Ascending aorta (tissue), 2 donors: ENCODE measurements at regions not wholly inside any gene's neighbourhood (a gene's known extent, or its start where the extent isn't known, plus 50 kb on each side); places are given as distances from the start of the nearest gene placed in this dataset.

ENCODE experiments used
- DNase-seq, 2 donors: peaks; one replicate each; pipeline ENCODE4 v3.0.0-alpha.2; 2019; ENCODE audit warnings: low spot score in 2 of 2
- H3K27ac ChIP-seq, 2 donors: fragments of 200-600 bp; sonication (generic); one replicate each; pipeline ENCODE4 v1.5.1; 2016 to 2017; ENCODE audit warnings: mild to moderate bottlenecking in 1 of 2
- H3K27me3 ChIP-seq: fragments of 200-600 bp; sonication (generic); one replicate; pipeline ENCODE4 v1.5.1; 2017
- H3K36me3 ChIP-seq, 2 donors: fragments of 200-600 bp; sonication (generic); one replicate each; pipeline ENCODE4 v1.5.1; 2016
- H3K4me1 ChIP-seq, 2 donors: fragments of 200-600 bp; sonication (generic); one replicate each; pipeline ENCODE4 v1.5.1; 2016 to 2017; ENCODE audit warnings: mild to moderate bottlenecking in 1 of 2
- H3K4me3 ChIP-seq, 2 donors: fragments of 200-600 bp; sonication (generic); one replicate each; pipeline ENCODE4 v1.5.1; 2016 to 2017; ENCODE audit warnings: mild to moderate bottlenecking in 1 of 2
- H3K9me3 ChIP-seq, 2 donors: fragments of 200-600 bp; sonication (generic); one replicate each; pipeline ENCODE4 v1.5.1; 2016
- CTCF ChIP-seq, 3 experiments: fragments of 200-600 bp in 2 of 3; fragments of 450-650 bp in 1 of 3; sonication (generic) in 2 of 3; IDR thresholded peaks; one replicate each; pipeline ENCODE4 v1.5.1; 2016 to 2019; ENCODE audit warnings: antibody characterized with exemption in 3 of 3, mild to moderate bottlenecking in 1 of 3, moderate library complexity in 1 of 3
- intact Hi-C: fragments of 100-400 bp; cut with DNase I; formaldehyde crosslinking; loops from one replicate; pipeline ENCODE4 v1.15.1; 2023

DNA sequence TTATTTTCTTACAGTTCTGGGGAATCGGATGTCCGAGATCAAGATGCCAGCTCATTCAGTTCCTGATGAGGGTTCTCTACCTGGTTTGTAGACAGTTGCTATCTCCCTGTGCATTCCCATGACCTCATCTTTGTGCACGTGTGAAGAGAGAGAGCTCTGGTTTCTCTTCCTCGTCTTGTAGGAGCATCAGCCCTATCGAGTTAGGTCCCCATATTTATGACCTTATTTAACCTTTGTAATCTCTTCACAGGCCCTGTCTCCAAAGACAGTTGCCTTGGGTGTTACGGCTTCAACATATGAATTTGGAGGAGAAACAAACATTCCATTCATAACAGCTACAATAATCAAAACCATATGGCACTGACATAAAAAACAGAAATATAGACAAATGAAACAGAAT lies 455.3 kb downstream of the HACE1 start:
- no peak for DNase-seq
- TF ChIP-seq CTCF (IDR thresholded peaks at IDR 0.05) = no peak
- intact Hi-C loops = no loop called here
- H3K9me3 ChIP-seq = no peaks in the 10 kb centered on the region
- H3K4me1 ChIP-seq = no peaks in the 10 kb centered on the region
- no peak overlapping the region for H3K27ac ChIP-seq
- H3K4me3 ChIP-seq = no peak overlapping the region
- H3K27me3 ChIP-seq = no peaks in the 10 kb centered on the region
- no peaks in the 10 kb centered on the region for H3K36me3 ChIP-seq

DNA sequence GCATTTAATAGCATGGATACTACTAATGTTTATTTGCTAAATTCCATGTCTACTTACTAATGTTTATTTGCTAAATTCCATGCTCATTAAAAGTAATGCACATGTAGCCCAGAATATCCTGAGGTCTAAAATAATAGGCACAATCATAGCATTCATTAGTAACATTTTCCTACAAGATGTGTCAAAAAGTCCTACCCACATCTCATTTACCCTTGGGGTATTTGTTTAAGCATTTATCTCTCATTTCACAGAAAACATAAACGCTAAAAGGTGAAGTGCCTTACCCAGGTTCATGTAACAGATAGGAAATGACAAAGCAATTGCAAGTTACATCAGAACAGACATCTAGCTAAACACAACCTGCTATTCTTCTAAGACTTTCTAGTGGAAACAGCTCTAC lies 457.1 kb downstream of the HACE1 start:
- H3K27ac ChIP-seq = no peak overlapping the region
- H3K4me3 ChIP-seq = no peak overlapping the region
- H3K9me3 ChIP-seq = no peaks in the 10 kb centered on the region
- H3K36me3 ChIP-seq = no peaks in the 10 kb centered on the region
- no peaks in the 10 kb centered on the region for H3K27me3 ChIP-seq
- H3K4me1 ChIP-seq = no peaks in the 10 kb centered on the region
- no peak for DNase-seq
- TF ChIP-seq CTCF (IDR thresholded peaks at IDR 0.05) = no peak
- intact Hi-C loops = no loop called here

- no peak for TF ChIP-seq CTCF (IDR thresholded peaks at IDR 0.05)
- Histone ChIP-seq H3K9me3 (no peaks in the 10 kb centered on the region), H3K27me3 (no peaks in the 10 kb centered on the region), H3K27ac (no peak overlapping the region), H3K36me3 (no peaks in the 10 kb centered on the region), H3K4me3 (no peak overlapping the region), H3K4me1 (no peaks in the 10 kb centered on the region)
- intact Hi-C loops = no loop called here
- no peak for DNase-seq
Measured at GRCh38 chr6:104401926-104402325, 457.8 kb downstream of the HACE1 start.

DNA sequence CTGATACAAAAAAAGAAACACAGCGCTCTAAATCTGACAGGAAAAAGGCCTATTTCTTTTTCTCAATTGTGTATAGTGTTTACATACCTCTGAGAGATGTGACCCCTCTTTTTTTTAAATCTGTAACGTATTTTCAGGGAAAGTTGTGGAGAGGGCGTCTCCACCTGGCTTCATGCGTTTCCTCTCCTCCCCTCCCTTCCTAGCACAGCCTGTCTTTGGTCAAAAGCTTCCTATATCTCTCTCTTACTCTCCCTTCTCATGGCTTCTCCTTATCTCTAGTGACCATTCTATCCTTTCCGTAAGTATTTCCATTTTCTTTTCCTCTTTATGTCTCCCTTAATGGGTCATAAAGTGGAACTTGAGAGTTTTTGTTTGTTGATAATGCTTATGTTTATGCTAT lies 458.9 kb downstream of the HACE1 start:
- H3K36me3 ChIP-seq = no peaks in the 10 kb centered on the region
- H3K9me3 ChIP-seq = no peaks in the 10 kb centered on the region
- no peaks in the 10 kb centered on the region for H3K4me1 ChIP-seq
- H3K4me3 ChIP-seq = no peak overlapping the region
- no peaks in the 10 kb centered on the region for H3K27me3 ChIP-seq
- no peak overlapping the region for H3K27ac ChIP-seq
- TF ChIP-seq CTCF (IDR thresholded peaks at IDR 0.05) = no peak
- intact Hi-C loops = no loop called here
- DNase-seq = no peak

- Histone ChIP-seq H3K36me3 (no peaks in the 10 kb centered on the region), H3K4me1 (no peaks in the 10 kb centered on the region), H3K4me3 (no peak overlapping the region), H3K27me3 (no peaks in the 10 kb centered on the region), H3K9me3 (no peaks in the 10 kb centered on the region), H3K27ac (no peak overlapping the region)
- DNase-seq = no peak
- intact Hi-C loops = no loop called here
- TF ChIP-seq CTCF (IDR thresholded peaks at IDR 0.05) = no peak
Measured at GRCh38 chr6:104396077-104396476, 463.6 kb downstream of the HACE1 start.

DNA sequence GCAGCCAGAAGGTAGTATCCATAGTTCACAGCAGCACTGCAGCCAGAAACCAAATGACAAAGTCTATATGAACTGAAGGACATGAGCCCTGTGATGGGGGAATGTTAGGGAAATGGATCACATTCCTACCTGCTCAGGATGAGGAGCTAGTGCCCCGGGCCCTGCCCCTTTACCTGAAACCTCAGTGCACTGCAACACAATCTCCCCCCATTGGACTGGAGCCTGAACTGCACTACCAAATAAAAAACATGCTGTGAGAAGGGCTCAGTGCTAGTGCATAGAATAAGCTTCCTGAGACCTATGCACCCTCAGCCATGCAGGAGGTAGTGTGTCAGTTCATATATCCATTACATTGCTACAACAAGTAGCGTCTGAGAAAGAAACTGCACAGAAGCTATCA lies 477.8 kb downstream of the HACE1 start:
- no peaks in the 10 kb centered on the region for H3K27me3 ChIP-seq
- H3K4me3 ChIP-seq = no peak overlapping the region
- H3K4me1 ChIP-seq = no peaks in the 10 kb centered on the region
- no peak for TF ChIP-seq CTCF (IDR thresholded peaks at IDR 0.05)
- no peaks in the 10 kb centered on the region for H3K36me3 ChIP-seq
- no peak for DNase-seq
- intact Hi-C loops = no loop called here
- H3K9me3 ChIP-seq = no peaks in the 10 kb centered on the region
- H3K27ac ChIP-seq = no peak overlapping the region
